Transverse colon (tissue), 3 donors: ENCODE measurements at regions not wholly inside any gene's neighbourhood (a gene's known extent, or its start where the extent isn't known, plus 50 kb on each side); places are given as distances from the start of the nearest gene placed in this dataset.

Experiments
- CTCF ChIP-seq, 5 experiments: fragments of 200-600 bp in 3 of 5; fragments of 450-650 bp in 2 of 5; sonication (generic) in 3 of 5; IDR thresholded peaks; 1 replicate in 2 of 5; 2 replicates in 3 of 5; pipeline ENCODE4 v1.5.1; 2016 to 2017; ENCODE audit warnings: antibody characterized with exemption in 5 of 5, inconsistent platforms in 3 of 5, mild to moderate bottlenecking in 2 of 5, moderate library complexity in 1 of 5
- POLR2A ChIP-seq: fragments of 450-650 bp; IDR thresholded peaks from one replicate; pipeline ENCODE4 v1.6.1; 2016; ENCODE audit warnings: antibody characterized with exemption, mild to moderate bottlenecking, moderate library complexity

GRCh38 chr22:49351761-49352227 is 475.9 kb downstream of the BRD1 start:
- TF ChIP-seq CTCF (IDR thresholded peaks at IDR 0.05) (no peak), POLR2A (no peak)
